NCI-H1105 treated with DMSO at 0.1 percent for 48 hours (cell line): ENCODE measurements at regions not wholly inside any gene's neighbourhood (a gene's known extent, or its start where the extent isn't known, plus 50 kb on each side); places are given as distances from the start of the nearest gene placed in this dataset.
"Not testable (repeated sequence)": the region's sequence is repeated elsewhere in the genome, so short reads cannot be mapped to it uniquely, and the experiment has no call there.

Experiments used
- DNase-seq: peaks from one replicate; lab custom pipeline; 2025; lab: John Stamatoyannopoulos, UW

GRCh38 chr1:245025525-245025924 is 129.3 kb upstream of the KIF26B start:
- no peak for DNase-seq

GRCh38 chr1:245023222-245023621 is 131.6 kb upstream of the KIF26B start:
- no peak for DNase-seq

GRCh38 chr1:245019910-245020486 is 134.8 kb upstream of the KIF26B start:
- DNase-seq: no peak

- peak; percentile 12 for DNase-seq
Observed at GRCh38 chr1:245016700-245017099, 138.1 kb upstream of the KIF26B start.

- DNase-seq: no peak
Observed at GRCh38 chr1:245015031-245015430, 139.8 kb upstream of the KIF26B start.

- DNase-seq: no peak
Observed at GRCh38 chr1:245014247-245015029, 140.3 kb upstream of the KIF26B start.

GRCh38 chr1:245010018-245010614 is 144.7 kb upstream of the KIF26B start:
- no peak for DNase-seq

GRCh38 chr1:245008761-245009160 is 144.4 kb upstream of the HNRNPU start:
- DNase-seq: no peak

- no peak for DNase-seq
Observed at GRCh38 chr1:245007852-245008251, 143.5 kb upstream of the HNRNPU start.

GRCh38 chr1:245003246-245003645 is 138.9 kb upstream of the HNRNPU start:
- DNase-seq: no peak

- no peak for DNase-seq
Observed at GRCh38 chr1:245001252-245001651, 136.9 kb upstream of the HNRNPU start.

- DNase-seq: no peak
Observed at GRCh38 chr1:245000872-245001188, 136.5 kb upstream of the HNRNPU start.

GRCh38 chr1:244999644-245000043 is 135.3 kb upstream of the HNRNPU start:
- DNase-seq: not testable (repeated sequence)

GRCh38 chr1:244998717-244999346 is 134.5 kb upstream of the HNRNPU start:
- DNase-seq: no peak

- no peak for DNase-seq
Observed at GRCh38 chr1:244995602-244996400, 131.5 kb upstream of the HNRNPU start.

GRCh38 chr1:244992833-244993232 is 128.5 kb upstream of the HNRNPU start:
- no peak for DNase-seq

- DNase-seq: no peak
Observed at GRCh38 chr1:244989813-244990212, 125.5 kb upstream of the HNRNPU start.

- DNase-seq: no peak
Observed at GRCh38 chr1:244988521-244988920, 124.2 kb upstream of the HNRNPU start.

- DNase-seq: no peak
Observed at GRCh38 chr1:244980605-244981004, 116.3 kb upstream of the HNRNPU start.

- no peak for DNase-seq
Observed at GRCh38 chr1:244974550-244974949, 110.2 kb upstream of the HNRNPU start.

- DNase-seq: no peak
Observed at GRCh38 chr1:244974106-244974505, 109.8 kb upstream of the HNRNPU start.

- DNase-seq: no peak
Observed at GRCh38 chr1:244971552-244972216, 107.3 kb upstream of the HNRNPU start.
